Esophagus (tissue), 2 donors: ENCODE measurements at regions not wholly inside any gene's neighbourhood (a gene's known extent, or its start where the extent isn't known, plus 50 kb on each side); places are given as distances from the start of the nearest gene placed in this dataset.

Experiments
- H3K27ac ChIP-seq, 2 donors: one replicate each; pipeline ENCODE4 v1.5.1; 2013; ENCODE audit warnings: low read depth in 2 of 2, mild to moderate bottlenecking in 2 of 2, inconsistent platforms in 1 of 2, low read length in 1 of 2, moderate library complexity in 1 of 2
- H3K27me3 ChIP-seq, 2 donors: one replicate each; pipeline ENCODE4 v1.6.1; 2013; ENCODE audit warnings: low read length in 2 of 2, control low read depth in 1 of 2, mild to moderate bottlenecking in 1 of 2; ENCODE audit not compliant: insufficient read depth in 2 of 2, control insufficient read depth in 1 of 2
- H3K36me3 ChIP-seq, 2 donors: one replicate each; pipeline ENCODE4 v1.6.1; 2013; ENCODE audit warnings: low read length in 1 of 2; ENCODE audit not compliant: control insufficient read depth in 2 of 2, insufficient read depth in 2 of 2
- H3K4me1 ChIP-seq, 2 donors: one replicate each; pipeline ENCODE4 v1.6.1; 2013; ENCODE audit warnings: low read length in 1 of 2; ENCODE audit not compliant: control insufficient read depth in 2 of 2, insufficient read depth in 2 of 2
- H3K4me3 ChIP-seq, 2 donors: one replicate each; pipeline ENCODE4 v1.5.1; 2013; ENCODE audit warnings: low read length in 2 of 2, mild to moderate bottlenecking in 2 of 2, low read depth in 1 of 2, moderate library complexity in 1 of 2
- H3K9me3 ChIP-seq, 2 donors: one replicate each; pipeline ENCODE4 v1.6.1; 2013; ENCODE audit warnings: mild to moderate bottlenecking in 2 of 2, low read depth in 1 of 2, low read length in 1 of 2, moderate library complexity in 1 of 2; ENCODE audit not compliant: control insufficient read depth in 2 of 2, insufficient read depth in 1 of 2
- WGBS, 2 donors: extraction: QIAGEN DNeasy Blood & Tissue Kit; methylation state at CpG; one replicate each; pipeline ENCODE4 v1.1.7; 2013; 5-methylcytosine and 5-hydroxymethylcytosine counted together
- donor health status: healthy with polysubstance abuse.
- donor health status: Bipolar disorder and iron deficiency.

DNA sequence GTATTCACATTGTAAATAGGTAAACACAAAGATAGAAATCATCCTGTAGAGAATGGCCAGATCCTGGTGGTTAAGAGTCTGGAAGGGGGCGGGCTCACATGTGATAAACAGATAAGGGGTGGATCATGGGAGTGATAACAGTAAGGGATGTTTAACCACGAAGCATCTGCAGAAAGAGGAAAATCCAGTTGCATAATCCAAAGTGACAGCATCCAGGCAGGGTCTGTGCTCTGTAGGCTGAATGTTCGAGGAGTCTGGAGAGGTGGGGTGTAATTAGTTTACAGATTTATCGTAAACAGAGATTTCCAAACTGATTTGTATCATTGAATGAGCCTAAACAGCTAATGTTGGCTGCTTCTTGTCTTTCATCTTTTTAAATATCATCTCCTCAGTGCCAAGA is 1009.8 kb upstream of the SLIT2 start:
- H3K4me1 ChIP-seq: no peaks in the 10 kb centered on the region
- WGBS, 2 donors: 68 to 74% methylated on average over 4 of the region's 4 CpGs
- H3K4me3 ChIP-seq: no peak overlapping the region
- H3K27me3 ChIP-seq: no peaks in the 10 kb centered on the region
- no peaks in the 10 kb centered on the region for H3K36me3 ChIP-seq
- H3K27ac ChIP-seq: no peak overlapping the region
- H3K9me3 ChIP-seq: no peaks in the 10 kb centered on the region

- no peak overlapping the region for H3K27ac ChIP-seq
- no peaks in the 10 kb centered on the region for H3K36me3 ChIP-seq
- no peaks in the 10 kb centered on the region for H3K9me3 ChIP-seq
- no peaks in the 10 kb centered on the region for H3K4me1 ChIP-seq
- no peak overlapping the region for H3K4me3 ChIP-seq
- no peaks in the 10 kb centered on the region for H3K27me3 ChIP-seq
- 52 to 60% methylated on average over 2 of the region's 2 CpGs for WGBS, 2 donors
These were observed 1012.1 kb upstream of the SLIT2 start for GRCh38 chr4:19239565-19239964.

DNA sequence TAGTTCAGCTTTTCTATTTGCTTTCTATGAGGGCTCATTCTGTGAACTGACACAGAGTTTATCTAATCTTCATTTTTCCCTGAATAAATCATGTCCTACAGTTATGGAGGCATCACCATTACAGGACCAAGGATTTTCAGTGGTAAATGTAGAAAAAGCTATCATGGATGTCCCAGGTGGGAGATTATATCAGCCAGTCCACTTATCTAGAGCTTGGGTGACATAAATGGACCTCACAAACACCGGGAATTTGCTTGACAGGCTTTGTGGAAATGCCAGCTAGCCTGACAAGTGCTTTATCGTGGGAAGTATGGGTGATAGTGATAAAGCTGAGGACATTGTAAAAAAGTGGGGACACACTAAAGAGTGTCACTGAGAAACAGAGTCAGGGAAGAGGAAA is 1015.2 kb upstream of the SLIT2 start:
- Histone ChIP-seq H3K4me1 (no peaks in the 10 kb centered on the region), H3K9me3 (no peaks in the 10 kb centered on the region), H3K27ac (no peak overlapping the region), H3K4me3 (no peak overlapping the region), H3K27me3 (no peaks in the 10 kb centered on the region), H3K36me3 (no peaks in the 10 kb centered on the region)
- 49 to 76% methylated on average over 2 of the region's 2 CpGs for WGBS, 2 donors

DNA sequence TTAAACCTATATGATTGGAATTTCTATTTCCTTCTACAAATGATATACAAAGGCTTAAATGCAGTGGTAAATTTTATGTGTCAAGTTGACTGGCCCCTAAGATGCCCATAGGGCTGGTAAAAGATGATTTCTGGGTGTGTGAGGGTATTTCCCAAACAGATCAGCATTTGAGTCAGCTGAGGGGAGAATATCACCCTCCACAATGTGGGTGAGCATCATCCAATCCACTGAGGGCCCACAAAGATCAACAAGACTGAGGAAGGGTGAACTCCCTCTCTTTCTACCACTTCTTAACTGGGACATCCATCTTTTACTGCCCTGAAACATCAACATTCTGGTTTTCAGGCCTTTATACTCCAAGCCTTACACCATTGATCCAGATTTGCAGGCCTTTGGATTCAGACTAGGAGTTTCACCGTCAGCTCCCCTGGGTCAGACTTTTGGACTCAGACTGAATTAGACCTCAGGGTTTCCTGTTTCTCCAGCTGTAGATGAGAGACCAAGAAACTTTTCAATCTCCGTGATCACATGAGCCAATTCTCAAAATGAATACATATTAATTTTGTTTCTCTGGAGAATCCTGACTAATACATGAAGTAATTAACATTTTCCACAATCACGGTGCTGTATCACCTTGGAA is 1020.7 kb upstream of the SLIT2 start:
- H3K36me3 ChIP-seq: no peaks in the 10 kb centered on the region
- H3K4me3 ChIP-seq: no peak overlapping the region
- H3K9me3 ChIP-seq: no peaks in the 10 kb centered on the region
- WGBS, 2 donors: 55 to 84% methylated on average over 3 of the region's 3 CpGs
- no peaks in the 10 kb centered on the region for H3K27me3 ChIP-seq
- H3K4me1 ChIP-seq: no peaks in the 10 kb centered on the region
- no peak overlapping the region for H3K27ac ChIP-seq

- H3K36me3 ChIP-seq: no peaks in the 10 kb centered on the region
- no peak overlapping the region for H3K27ac ChIP-seq
- H3K9me3 ChIP-seq: no peaks in the 10 kb centered on the region
- H3K4me3 ChIP-seq: no peak overlapping the region
- WGBS, 2 donors: 28 to 35% methylated on average over 4 of the region's 4 CpGs
- H3K4me1 ChIP-seq: no peaks in the 10 kb centered on the region
- H3K27me3 ChIP-seq: no peaks in the 10 kb centered on the region
These were observed 1024.0 kb upstream of the SLIT2 start for GRCh38 chr4:19227701-19228100.

DNA sequence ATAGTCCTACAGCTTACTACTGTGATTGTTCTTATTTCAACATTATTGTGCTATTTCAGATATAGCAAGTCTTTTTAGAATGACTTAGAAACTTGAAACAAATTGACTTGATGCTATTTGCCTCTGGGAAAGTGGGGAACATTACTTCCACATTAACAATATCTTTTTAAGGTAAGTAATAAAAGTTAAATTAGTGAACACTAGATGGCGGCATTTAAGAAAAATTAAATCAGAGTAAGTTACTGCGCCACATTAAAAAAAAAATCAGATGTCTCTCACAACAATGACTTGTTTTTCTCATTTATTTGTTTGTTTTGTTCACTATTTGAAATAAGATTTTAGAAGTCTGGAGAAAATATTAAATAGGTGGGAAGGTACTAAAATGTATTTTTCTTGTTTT is 1026.9 kb upstream of the SLIT2 start:
- Histone ChIP-seq H3K4me1 (no peaks in the 10 kb centered on the region), H3K9me3 (no peaks in the 10 kb centered on the region), H3K4me3 (no peak overlapping the region), H3K27me3 (no peaks in the 10 kb centered on the region), H3K27ac (no peak overlapping the region), H3K36me3 (no peaks in the 10 kb centered on the region)
- WGBS, 2 donors: 11 to 12% methylated on average over 2 of the region's 2 CpGs

GRCh38 chr4:19216476-19216875 is 1035.2 kb upstream of the SLIT2 start:
- Histone ChIP-seq H3K4me1 (no peaks in the 10 kb centered on the region), H3K4me3 (no peak overlapping the region), H3K27ac (no peak overlapping the region), H3K36me3 (no peaks in the 10 kb centered on the region), H3K27me3 (no peaks in the 10 kb centered on the region), H3K9me3 (no peaks in the 10 kb centered on the region)
- whole genome bisulfite sequencing, 2 donors: 86 to 90% methylated on average over 3 of the region's 3 CpGs

DNA sequence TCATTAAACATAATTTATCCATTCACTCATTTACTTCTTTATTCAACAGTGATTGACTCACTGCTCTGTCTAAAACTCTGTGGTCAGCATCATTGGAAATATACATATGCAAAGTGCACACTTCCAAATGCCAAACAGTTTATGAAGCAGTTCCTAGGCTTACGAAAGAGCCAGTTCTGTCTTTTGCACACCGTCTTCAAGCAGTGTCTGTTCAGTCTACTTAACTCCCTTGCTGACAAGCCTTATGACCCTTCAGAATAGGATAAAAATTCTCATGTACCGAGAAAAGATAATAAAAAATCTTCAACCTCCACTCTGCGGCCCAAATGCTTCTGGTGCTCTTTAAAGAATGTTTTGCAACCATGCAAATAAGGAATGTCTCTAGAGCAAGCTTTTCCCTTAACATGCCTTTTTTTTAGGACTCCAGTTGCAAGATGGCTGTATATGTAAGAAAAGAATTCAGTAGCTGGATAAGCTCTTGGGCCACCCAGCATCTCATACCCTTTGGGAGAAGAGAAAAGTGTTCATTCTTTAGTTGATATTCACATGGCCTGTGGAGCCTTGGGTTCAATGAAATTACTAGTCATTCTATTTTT is 1037.0 kb upstream of the SLIT2 start:
- H3K27ac ChIP-seq: no peak overlapping the region
- 83 to 86% methylated on average over 4 of the region's 4 CpGs for WGBS, 2 donors

GRCh38 chr4:19213388-19213787 is 1038.3 kb upstream of the SLIT2 start:
- no peaks in the 10 kb centered on the region for H3K36me3 ChIP-seq
- H3K27me3 ChIP-seq: no peaks in the 10 kb centered on the region
- H3K9me3 ChIP-seq: no peaks in the 10 kb centered on the region
- no peak overlapping the region for H3K4me3 ChIP-seq
- H3K4me1 ChIP-seq: no peaks in the 10 kb centered on the region
- H3K27ac ChIP-seq: no peak overlapping the region
- 15 to 27% methylated on average over 3 of the region's 3 CpGs for WGBS, 2 donors

More for the DNA sequence above, 1037.0 kb upstream of the SLIT2 start:
- Histone ChIP-seq H3K36me3 (no peaks in the 10 kb centered on the region), H3K4me3 (no peak overlapping the region), H3K9me3 (no peaks in the 10 kb centered on the region), H3K4me1 (no peaks in the 10 kb centered on the region), H3K27me3 (no peaks in the 10 kb centered on the region)

GRCh38 chr4:19205853-19206252 is 1045.9 kb upstream of the SLIT2 start:
- no peak overlapping the region for H3K27ac ChIP-seq
- no peaks in the 10 kb centered on the region for H3K27me3 ChIP-seq
- H3K9me3 ChIP-seq: no peaks in the 10 kb centered on the region
- no peaks in the 10 kb centered on the region for H3K4me1 ChIP-seq
- no peak overlapping the region for H3K4me3 ChIP-seq
- 64 to 73% methylated on average over 2 of the region's 2 CpGs for WGBS, 2 donors
- no peaks in the 10 kb centered on the region for H3K36me3 ChIP-seq
